Astrocyte of the hippocampus (primary cell): ENCODE measurements at regions not wholly inside any gene's neighbourhood (a gene's known extent, or its start where the extent isn't known, plus 50 kb on each side); places are given as distances from the start of the nearest gene placed in this dataset.

Experiments
- DNase-seq: peaks from one replicate; pipeline ENCODE4 v3.0.0; 2011; ENCODE audit warnings: low read depth, low spot score

- peak; percentile 20 for DNase-seq
These were observed 50.0 kb downstream of the JAKMIP3 start for GRCh38 chr10:132115732-132116131.

GRCh38 chr10:132117146-132117545 lies 51.4 kb downstream of the JAKMIP3 start:
- no peak for DNase-seq

- no peak for DNase-seq
These were observed 52.0 kb downstream of the JAKMIP3 start for GRCh38 chr10:132117636-132118190.

- no peak for DNase-seq
These were observed 52.6 kb downstream of the JAKMIP3 start for GRCh38 chr10:132118366-132118765.

- DNase-seq = no peak
These were observed 54.5 kb downstream of the JAKMIP3 start for GRCh38 chr10:132120200-132120599.

GRCh38 chr10:132120734-132121510 lies 55.2 kb downstream of the JAKMIP3 start:
- DNase-seq = no peak

GRCh38 chr10:132121511-132121830 lies 55.7 kb downstream of the JAKMIP3 start:
- no peak for DNase-seq

- no peak for DNase-seq
These were observed 56.5 kb downstream of the JAKMIP3 start for GRCh38 chr10:132122097-132122861.

GRCh38 chr10:132122939-132123445 lies 57.2 kb downstream of the JAKMIP3 start:
- no peak for DNase-seq

GRCh38 chr10:132123606-132124005 lies 57.9 kb downstream of the JAKMIP3 start:
- no peak for DNase-seq

- DNase-seq = no peak
These were observed 58.6 kb downstream of the JAKMIP3 start for GRCh38 chr10:132124201-132124920.

- no peak for DNase-seq
These were observed 57.3 kb upstream of the DPYSL4 start for GRCh38 chr10:132129431-132129830.

GRCh38 chr10:132130286-132131265 lies 56.2 kb upstream of the DPYSL4 start:
- no peak for DNase-seq

- no peak for DNase-seq
These were observed 54.9 kb upstream of the DPYSL4 start for GRCh38 chr10:132131581-132132420.

- no peak for DNase-seq
These were observed 54.3 kb upstream of the DPYSL4 start for GRCh38 chr10:132132421-132132841.

GRCh38 chr10:132133005-132133404 lies 53.7 kb upstream of the DPYSL4 start:
- DNase-seq = no peak

- DNase-seq = no peak
These were observed 53.1 kb upstream of the DPYSL4 start for GRCh38 chr10:132133449-132134240.

- DNase-seq = no peak
These were observed 52.3 kb upstream of the DPYSL4 start for GRCh38 chr10:132134241-132135052.
